IMR-90 (cell line): ENCODE measurements at regions not wholly inside any gene's neighbourhood (a gene's known extent, or its start where the extent isn't known, plus 50 kb on each side); places are given as distances from the start of the nearest gene placed in this dataset.

Source experiments
- ATAC-seq: fragments of 200-7000 bp; cut with Tn5 transposase; 2 replicates; pipeline ENCODE4 v1.9.1; 2020; ENCODE audit warnings: low read depth, mild to moderate bottlenecking, moderate library complexity
- BruUV-seq: library from RNA; stranded (reverse); fragments of 400-500 nt; replicated peaks from 2 replicates; lab custom pipeline; 2021; lab: Mats Ljungman, UMichigan
- CTCF ChIA-PET: fragments of 300-600 bp; formaldehyde crosslinking; extraction: SDS; loops from one replicate; lab custom pipeline; 2021; ENCODE audit warnings: antibody characterized with exemption; lab: Yijun Ruan, JAX
- POLR2A ChIA-PET: fragments of 300-600 bp; sonication (Branson Sonifier 250); formaldehyde crosslinking; loops from one replicate; lab custom pipeline; 2022; ENCODE audit warnings: antibody characterized with exemption; ENCODE audit not compliant: unreplicated experiment; lab: Charles Lee
- DNase-seq: peaks from one replicate; pipeline ENCODE4 v3.0.0; 2013
- H2AFZ ChIP-seq: replicated peaks from 2 replicates; pipeline ENCODE3; 2013; ENCODE audit warnings: low read length, mild to moderate bottlenecking; ENCODE audit not compliant: poor library complexity
- H2AK5ac ChIP-seq: 2 replicates; pipeline ENCODE4 v1.6.1; 2013; ENCODE audit warnings: low read depth, low read length, inconsistent platforms
- H2AK9ac ChIP-seq: replicated peaks from 2 replicates; pipeline ENCODE3; 2013; ENCODE audit warnings: mild to moderate bottlenecking, low read depth, low read length, moderate library complexity; ENCODE audit not compliant: poor library complexity
- H2BK120ac ChIP-seq: 2 replicates; pipeline ENCODE4 v1.6.1; 2013; ENCODE audit warnings: low read depth, low read length, inconsistent platforms
- H2BK15ac ChIP-seq: 3 replicates; pipeline ENCODE4 v1.6.1; 2013; ENCODE audit warnings: low read depth, low read length, inconsistent platforms
- H2BK20ac ChIP-seq: 2 replicates; pipeline ENCODE4 v1.6.1; 2013; ENCODE audit warnings: low read depth, mild to moderate bottlenecking, inconsistent platforms, low read length, moderate library complexity
- H2BK5ac ChIP-seq: 2 replicates; pipeline ENCODE4 v1.6.1; 2013; ENCODE audit warnings: mild to moderate bottlenecking, low read depth, low read length, inconsistent platforms; ENCODE audit not compliant: poor library complexity, severe bottlenecking
- H3K14ac ChIP-seq: replicated peaks from 2 replicates; pipeline ENCODE4 v1.6.1; 2013; ENCODE audit warnings: low read depth, low read length, inconsistent platforms
- H3K18ac ChIP-seq: 2 replicates; pipeline ENCODE4 v1.6.1; 2013; ENCODE audit warnings: low read depth, low read length, control low read depth
- H3K23ac ChIP-seq: 2 replicates; pipeline ENCODE4 v1.6.1; 2013; ENCODE audit warnings: low read depth, low read length, inconsistent platforms
- H3K27ac ChIP-seq: 2 replicates; pipeline ENCODE4 v1.5.1; 2013; ENCODE audit warnings: mild to moderate bottlenecking, control low read depth, low read length; ENCODE audit not compliant: insufficient read depth
- H3K27me3 ChIP-seq: 2 replicates; pipeline ENCODE4 v1.6.1; 2013; ENCODE audit warnings: low read length; ENCODE audit not compliant: control insufficient read depth, insufficient read depth
- H3K36me3 ChIP-seq: 2 replicates; pipeline ENCODE4 v1.6.1; 2013; ENCODE audit warnings: low read length, mixed read lengths; ENCODE audit not compliant: control insufficient read depth, insufficient read depth
- H3K4ac ChIP-seq: 2 replicates; pipeline ENCODE4 v1.6.1; 2013; ENCODE audit warnings: low read depth, low read length, inconsistent platforms
- H3K4me1 ChIP-seq: 2 replicates; pipeline ENCODE4 v1.6.1; 2013; ENCODE audit warnings: low read length, mixed read lengths; ENCODE audit not compliant: control insufficient read depth, insufficient read depth
- H3K4me2 ChIP-seq: 2 replicates; pipeline ENCODE4 v1.6.1; 2013; ENCODE audit warnings: low read depth, mild to moderate bottlenecking, control low read depth, low read length, moderate library complexity
- H3K4me3 ChIP-seq: 2 replicates; pipeline ENCODE4 v1.5.1; 2013; ENCODE audit warnings: low read depth, mild to moderate bottlenecking, control low read depth, low read length, moderate library complexity; ENCODE audit not compliant: insufficient read depth
- H3K56ac ChIP-seq: 2 replicates; pipeline ENCODE4 v1.6.1; 2013; ENCODE audit warnings: low read length, inconsistent platforms; ENCODE audit not compliant: insufficient read depth; ENCODE audit errors: extremely low read depth
- H3K79me1 ChIP-seq, 2 experiments: 2 replicates each; pipeline ENCODE4 v1.6.1; 2013; ENCODE audit warnings: low read length in 2 of 2, inconsistent platforms in 1 of 2, low read depth in 1 of 2
- H3K9ac ChIP-seq: 2 replicates; pipeline ENCODE4 v1.6.1; 2013; ENCODE audit warnings: low read depth, low read length, control low read depth
- H3K9me1 ChIP-seq: 2 replicates; pipeline ENCODE4 v1.6.1; 2013; ENCODE audit warnings: low read length, inconsistent platforms; ENCODE audit not compliant: insufficient read depth
- H3K9me3 ChIP-seq: 2 replicates; pipeline ENCODE4 v1.6.1; 2013; ENCODE audit warnings: low read length; ENCODE audit not compliant: control insufficient read depth, insufficient read depth
- H4K20me1 ChIP-seq: 2 replicates; pipeline ENCODE4 v1.6.1; 2013; ENCODE audit warnings: low read length, inconsistent platforms; ENCODE audit not compliant: insufficient read depth
- H4K5ac ChIP-seq: 2 replicates; pipeline ENCODE4 v1.6.1; 2013; ENCODE audit warnings: mild to moderate bottlenecking, low read depth, low read length, control low read depth
- H4K8ac ChIP-seq, 2 experiments: 2 replicates each; pipeline ENCODE4 v1.6.1; 2013; ENCODE audit warnings: low read depth in 2 of 2, low read length in 2 of 2, control low read depth in 1 of 2, inconsistent platforms in 1 of 2
- H4K91ac ChIP-seq: 2 replicates; pipeline ENCODE4 v1.6.1; 2013; ENCODE audit warnings: low read depth, low read length, inconsistent platforms; ENCODE audit not compliant: insufficient read depth
- BHLHE40 ChIP-seq: fragments of 150-350 bp; IDR thresholded peaks from 2 replicates; pipeline ENCODE4 v1.6.1; 2016; ENCODE audit warnings: mild to moderate bottlenecking, low read depth, low read length
- CHD1 ChIP-seq: IDR thresholded peaks from 2 replicates; pipeline ENCODE4 v1.6.1; 2012; ENCODE audit warnings: low read depth, low read length, improper control_type of control experiment
- CTCF ChIP-seq: conservative IDR thresholded peaks from 2 replicates; pipeline ENCODE4 v1.5.1; 2012; ENCODE audit warnings: mild to moderate bottlenecking, low read depth, low read length, improper control_type of control experiment
- MAFK ChIP-seq: IDR thresholded peaks from 2 replicates; pipeline ENCODE4 v1.6.1; 2012; ENCODE audit warnings: low read depth, low read length, improper control_type of control experiment
- MAZ ChIP-seq: IDR thresholded peaks from 2 replicates; pipeline ENCODE4 v1.6.1; 2012; ENCODE audit warnings: low read depth, mild to moderate bottlenecking, low read length, improper control_type of control experiment, moderate library complexity, borderline replicate concordance
- MXI1 ChIP-seq: IDR thresholded peaks from 2 replicates; pipeline ENCODE4 v1.6.1; 2012; ENCODE audit warnings: low read depth, mild to moderate bottlenecking, low read length, moderate library complexity, borderline replicate concordance
- NFE2L2 ChIP-seq: fragments of 150-350 bp; IDR thresholded peaks from 2 replicates; pipeline ENCODE4 v1.6.1; 2016; ENCODE audit warnings: low read depth, mild to moderate bottlenecking, low read length
- POLR2A ChIP-seq: IDR thresholded peaks from 2 replicates; pipeline ENCODE4 v1.6.1; 2012; ENCODE audit warnings: mild to moderate bottlenecking, low read depth, low read length
- RAD21 ChIP-seq: IDR thresholded peaks from 2 replicates; pipeline ENCODE4 v1.6.1; 2012; ENCODE audit warnings: low read length, improper control_type of control experiment
- RCOR1 ChIP-seq: IDR thresholded peaks from 2 replicates; pipeline ENCODE4 v1.6.1; 2012; ENCODE audit warnings: mild to moderate bottlenecking, low read length, improper control_type of control experiment; ENCODE audit not compliant: insufficient replicate concordance
- RFX5 ChIP-seq: IDR thresholded peaks from 2 replicates; pipeline ENCODE4 v1.8.0; 2012; ENCODE audit warnings: low read depth, mild to moderate bottlenecking, low read length, moderate library complexity
- SMC3 ChIP-seq: fragments of 150-350 bp; IDR thresholded peaks from 2 replicates; pipeline ENCODE4 v1.6.1; 2016; ENCODE audit warnings: low read depth, mild to moderate bottlenecking, antibody characterized with exemption, low read length, moderate library complexity
- WGBS, 2 experiments: methylation state at CpG; one replicate each; pipeline versions ENCODE4 v1.1.5 to v1.1.7; 2013; ENCODE audit warnings: missing lambda C conversion rate in 2 of 2; ENCODE audit not compliant: insufficient read length in 1 of 2; ENCODE audit errors: extremely low coverage in 2 of 2; 5-methylcytosine and 5-hydroxymethylcytosine counted together
- dilution Hi-C: fragments of 300-500 bp; cut with HindIII; formaldehyde crosslinking; loops from one replicate; pipeline ENCODE4 v1.14.3; 2018; ENCODE audit warnings: low sequenced_read_pairs; ENCODE audit not compliant: unreplicated experiment
- in situ Hi-C: fragments of 300-500 bp; cut with MboI; formaldehyde crosslinking; loops from 3 replicates; pipeline ENCODE4 v1.14.3; 2019; ENCODE audit warnings: low sequenced_read_pairs, inconsistent platforms, mixed read lengths
- intact Hi-C: fragments of 100-400 bp; cut with micrococcal nuclease; formaldehyde crosslinking; loops from 2 replicates; pipeline ENCODE4 v1.10.0; 2022
- TF ChIP-seq, protein P1 (sequence below): fragments of 150-350 bp; IDR thresholded peaks from 2 replicates; pipeline ENCODE4 v1.6.1; 2016; ENCODE audit warnings: low read depth, mild to moderate bottlenecking, low read length, moderate library complexity, borderline replicate concordance

GRCh38 chr6:2314641-2315040 lies 69.2 kb upstream of the GMDS start:
- Histone ChIP-seq H3K18ac (no peak overlapping the region), H2AFZ (no peak overlapping the region), H2AK9ac (no peak overlapping the region), H4K8ac (no peak overlapping the region), H4K20me1 (no peaks in the 10 kb centered on the region), H3K27me3 (no peaks in the 10 kb centered on the region), H2BK15ac (no peak overlapping the region), H3K14ac (no peak overlapping the region), H4K5ac (no peak overlapping the region), H3K9me1 (no peaks in the 10 kb centered on the region), H3K4me2 (no peak overlapping the region), H3K4me1 (no peaks in the 10 kb centered on the region), H3K9me3 (no peaks in the 10 kb centered on the region), H3K23ac (no peak overlapping the region), H2BK120ac (no peak overlapping the region), H2AK5ac (no peak overlapping the region), H3K4ac (no peak overlapping the region), H3K27ac (no peak overlapping the region), H3K36me3 (0 out of 2 replicates have a peak, but pooled peaks cover 2% of the 10 kb centered on the region), H4K91ac (no peak overlapping the region), H3K79me1 (no peaks in the 10 kb centered on the region), H2BK20ac (no peak overlapping the region), H2BK5ac (no peak overlapping the region), H3K9ac (no peak overlapping the region), H3K4me3 (no peak overlapping the region), H3K56ac (no peak overlapping the region)
- TF ChIP-seq CHD1 (no peak), RFX5 (no peak), BHLHE40 (no peak), NFE2L2 (no peak), POLR2A (no peak), MAZ (no peak), SMC3 (no peak), RCOR1 (no peak), RAD21 (no peak), CTCF (no peak), MXI1 (no peak), MAFK (no peak)
- TF ChIP-seq, protein P1, sequence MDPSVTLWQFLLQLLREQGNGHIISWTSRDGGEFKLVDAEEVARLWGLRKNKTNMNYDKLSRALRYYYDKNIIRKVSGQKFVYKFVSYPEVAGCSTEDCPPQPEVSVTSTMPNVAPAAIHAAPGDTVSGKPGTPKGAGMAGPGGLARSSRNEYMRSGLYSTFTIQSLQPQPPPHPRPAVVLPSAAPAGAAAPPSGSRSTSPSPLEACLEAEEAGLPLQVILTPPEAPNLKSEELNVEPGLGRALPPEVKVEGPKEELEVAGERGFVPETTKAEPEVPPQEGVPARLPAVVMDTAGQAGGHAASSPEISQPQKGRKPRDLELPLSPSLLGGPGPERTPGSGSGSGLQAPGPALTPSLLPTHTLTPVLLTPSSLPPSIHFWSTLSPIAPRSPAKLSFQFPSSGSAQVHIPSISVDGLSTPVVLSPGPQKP: no peak
- in situ Hi-C loops: no loop called here
- ChIA-PET POLR2A (no interaction called here), CTCF (no interaction called here)
- ATAC-seq: no peak
- intact Hi-C loops: no loop called here
- BruUV-seq: no TSS peak
- dilution Hi-C loops: no loop called here
- WGBS, 2 experiments: 80% methylated on average over 2 of the region's 7 CpGs; no CpG with 5 or more reads in 1 of the 2 experiments
- no peak for DNase-seq
